ENCODE measurements at regions not wholly inside any gene's neighbourhood (a gene's known extent, or its start where the extent isn't known, plus 50 kb on each side); places are given as distances from the start of the nearest gene placed in this dataset.

DNA sequence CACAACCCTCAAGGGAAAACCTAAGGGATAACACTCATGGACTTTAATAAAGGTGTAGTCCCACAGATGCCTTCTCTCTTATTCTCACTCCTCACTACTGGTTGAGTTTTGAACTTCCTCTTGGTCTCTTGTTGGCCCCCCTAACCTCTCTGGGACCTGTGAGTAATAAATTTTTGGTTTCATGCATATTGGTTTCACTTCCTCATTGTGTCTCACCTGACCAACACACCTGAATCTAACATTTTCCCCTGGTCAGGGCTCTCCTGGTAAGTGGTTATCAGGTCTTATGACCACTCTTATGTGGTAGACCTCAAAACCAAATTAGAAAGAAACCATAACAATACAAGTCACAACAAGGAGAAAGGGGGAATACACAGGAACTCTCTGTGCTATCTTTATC is 60.5 kb upstream of the PRMT6 start:
- no peaks in the 10 kb centered on the region for H3K79me2 ChIP-seq (ENCODE audit: control insufficient read depth, insufficient read depth, low read length)
- H3K9me3 ChIP-seq (replicated peaks; ENCODE audit: control insufficient read depth, insufficient read depth, low read length), result peaks cover 2% of the 10 kb centered on the region; the same call in 2 of the 3 replicates
- no peaks in the 10 kb centered on the region for H3K4me1 ChIP-seq (ENCODE audit: control insufficient read depth, insufficient read depth, low read length)
- 0 out of 2 replicates have a peak overlapping the region, but pooled peaks have one; percentile 28 for H3K4me2 ChIP-seq (ENCODE audit: control insufficient read depth, insufficient read depth)
- CTCF ChIA-PET, result no interaction called here
- no peak overlapping the region for H3K4me3 ChIP-seq
- RAD21 ChIA-PET (ENCODE audit: unreplicated experiment), result no interaction called here
- POLR2A ChIA-PET, result no interaction called here
- ATAC-seq, result peak; percentile 96
- no peaks in the 10 kb centered on the region for H3K36me3 ChIP-seq (ENCODE audit: control insufficient read depth in 2 of 2, insufficient read depth in 2 of 2, low read length in 1 of 2)
- FAIRE-seq, result peak; percentile 78
- no TSS peak for BruUV-seq (replicated peaks)
- SMC1A ChIA-PET (ENCODE audit: uncharacterized antibody, unreplicated experiment), result interaction anchor here (0.5 kb wide), 1 partner anchor 411 kb away, joined by 3 read pairs; no protein-coding TSS in a partner anchor
- peak; percentile 86 for DNase-seq (ENCODE audit: low read depth, low spot score)
- H3K27ac ChIP-seq (ENCODE audit: control insufficient read depth, insufficient read depth), result no peak overlapping the region
- intact Hi-C loops (cut with micrococcal nuclease; ENCODE audit: unreplicated experiment) (loop anchor here (1.0 to 2.0 kb wide), 2 partner anchors 15 to 61 kb away; no protein-coding TSS in a partner anchor), in situ Hi-C loops (cut with MboI) (no loop called here)
- no peaks in the 10 kb centered on the region for H3K27me3 ChIP-seq (replicated peaks in 1 of 2; ENCODE audit: control insufficient read depth in 2 of 2, insufficient read depth in 2 of 2, low read length in 1 of 2)
- H4K20me1 ChIP-seq (ENCODE audit: control insufficient read depth, insufficient read depth), result no peaks in the 10 kb centered on the region
- H2AFZ ChIP-seq (ENCODE audit: control insufficient read depth, low read depth, low read length), result no peak overlapping the region
- no peak overlapping the region for H3K9ac ChIP-seq (ENCODE audit: control insufficient read depth, insufficient read depth, low read length)
- TF ChIP-seq BMI1 (IDR thresholded peaks at IDR 0.05; ENCODE audit: borderline replicate concordance) (peak; percentile 92), KLF5 (IDR thresholded peaks at IDR 0.05; ENCODE audit: partially characterized antibody) (peak; percentile 83), JUNB (IDR thresholded peaks at IDR 0.05) (peak; percentile 85), MYC (IDR thresholded peaks at IDR 0.05; ENCODE audit: insufficient read depth, insufficient read length, insufficient replicate concordance, low read length, severe bottlenecking) (no peak), IRF4 (IDR thresholded peaks at IDR 0.05; ENCODE audit: low read depth, low read length) (peak; percentile 91), TCF3 (IDR thresholded peaks at IDR 0.05; ENCODE audit: borderline replicate concordance, insufficient read depth, low read depth, low read length) (peak; percentile 85; the same call in 1 of the 2 replicates), ZSCAN29 (IDR thresholded peaks at IDR 0.05) (peak; percentile 59; the same call in 1 of the 2 replicates), RCOR1 (conservative IDR thresholded peaks at IDR 0.05; ENCODE audit: low read depth, low read length) (no peak), BACH1 (IDR thresholded peaks at IDR 0.05; ENCODE audit: borderline replicate concordance) (peak; percentile 95; the same call in 1 of the 2 replicates), EGR1 (IDR thresholded peaks at IDR 0.05; ENCODE audit: borderline replicate concordance in 1 of 2, low read depth in 2 of 2, low read length in 2 of 2) (no peak), ZBED1 (IDR thresholded peaks at IDR 0.05; ENCODE audit: borderline replicate concordance) (peak; percentile 90), IKZF1 (conservative IDR thresholded peaks at IDR 0.05) (peak; percentile 89), MEF2B (IDR thresholded peaks at IDR 0.05; ENCODE audit: partially characterized antibody, poor library complexity, severe bottlenecking) (peak; percentile 94), POU2F2 (IDR thresholded peaks at IDR 0.05; ENCODE audit: borderline replicate concordance, low read depth, low read length) (peak; percentile 96), TCF7 (IDR thresholded peaks at IDR 0.05; ENCODE audit: borderline replicate concordance) (peak; percentile 99), POLR2AphosphoS2 (IDR thresholded peaks at IDR 0.05; ENCODE audit: low read depth, low read length) (no peak), BHLHE40 (IDR thresholded peaks at IDR 0.05; ENCODE audit: borderline replicate concordance in 1 of 2, low read depth in 2 of 2, low read length in 1 of 2) (peak; percentile 92 to 96), DPF2 (IDR thresholded peaks at IDR 0.05) (peak; percentile 98), CREB1 (IDR thresholded peaks at IDR 0.05; ENCODE audit: low read depth) (peak; percentile 62; the same call in 1 of the 2 replicates), CREM (IDR thresholded peaks at IDR 0.05; ENCODE audit: low read depth) (peak; percentile 94), EP300 (IDR thresholded peaks at IDR 0.05; ENCODE audit: borderline replicate concordance in 1 of 2, control insufficient read depth in 1 of 2, low read depth in 2 of 2, low read length in 2 of 2) (peak; percentile 97 to 99)
- TF ChIP-seq, protein P1, sequence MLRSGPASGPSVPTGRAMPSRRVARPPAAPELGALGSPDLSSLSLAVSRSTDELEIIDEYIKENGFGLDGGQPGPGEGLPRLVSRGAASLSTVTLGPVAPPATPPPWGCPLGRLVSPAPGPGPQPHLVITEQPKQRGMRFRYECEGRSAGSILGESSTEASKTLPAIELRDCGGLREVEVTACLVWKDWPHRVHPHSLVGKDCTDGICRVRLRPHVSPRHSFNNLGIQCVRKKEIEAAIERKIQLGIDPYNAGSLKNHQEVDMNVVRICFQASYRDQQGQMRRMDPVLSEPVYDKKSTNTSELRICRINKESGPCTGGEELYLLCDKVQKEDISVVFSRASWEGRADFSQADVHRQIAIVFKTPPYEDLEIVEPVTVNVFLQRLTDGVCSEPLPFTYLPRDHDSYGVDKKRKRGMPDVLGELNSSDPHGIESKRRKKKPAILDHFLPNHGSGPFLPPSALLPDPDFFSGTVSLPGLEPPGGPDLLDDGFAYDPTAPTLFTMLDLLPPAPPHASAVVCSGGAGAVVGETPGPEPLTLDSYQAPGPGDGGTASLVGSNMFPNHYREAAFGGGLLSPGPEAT (IDR thresholded peaks at IDR 0.05; ENCODE audit: low read depth), result peak; percentile 99
- TF ChIP-seq, protein P2, sequence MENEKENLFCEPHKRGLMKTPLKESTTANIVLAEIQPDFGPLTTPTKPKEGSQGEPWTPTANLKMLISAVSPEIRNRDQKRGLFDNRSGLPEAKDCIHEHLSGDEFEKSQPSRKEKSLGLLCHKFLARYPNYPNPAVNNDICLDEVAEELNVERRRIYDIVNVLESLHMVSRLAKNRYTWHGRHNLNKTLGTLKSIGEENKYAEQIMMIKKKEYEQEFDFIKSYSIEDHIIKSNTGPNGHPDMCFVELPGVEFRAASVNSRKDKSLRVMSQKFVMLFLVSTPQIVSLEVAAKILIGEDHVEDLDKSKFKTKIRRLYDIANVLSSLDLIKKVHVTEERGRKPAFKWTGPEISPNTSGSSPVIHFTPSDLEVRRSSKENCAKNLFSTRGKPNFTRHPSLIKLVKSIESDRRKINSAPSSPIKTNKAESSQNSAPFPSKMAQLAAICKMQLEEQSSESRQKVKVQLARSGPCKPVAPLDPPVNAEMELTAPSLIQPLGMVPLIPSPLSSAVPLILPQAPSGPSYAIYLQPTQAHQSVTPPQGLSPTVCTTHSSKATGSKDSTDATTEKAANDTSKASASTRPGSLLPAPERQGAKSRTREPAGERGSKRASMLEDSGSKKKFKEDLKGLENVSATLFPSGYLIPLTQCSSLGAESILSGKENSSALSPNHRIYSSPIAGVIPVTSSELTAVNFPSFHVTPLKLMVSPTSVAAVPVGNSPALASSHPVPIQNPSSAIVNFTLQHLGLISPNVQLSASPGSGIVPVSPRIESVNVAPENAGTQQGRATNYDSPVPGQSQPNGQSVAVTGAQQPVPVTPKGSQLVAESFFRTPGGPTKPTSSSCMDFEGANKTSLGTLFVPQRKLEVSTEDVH (IDR thresholded peaks at IDR 0.05; ENCODE audit: low read depth, partially characterized antibody), result peak; percentile 40

Measured in GM12878 (cell line).